AG10803 (cell line): ENCODE measurements at regions not wholly inside any gene's neighbourhood (a gene's known extent, or its start where the extent isn't known, plus 50 kb on each side); places are given as distances from the start of the nearest gene placed in this dataset.

Source experiments
- DNase-seq: peaks from one replicate; pipeline ENCODE4 v3.0.0; 2010; ENCODE audit warnings: low read depth
- H3K4me3 ChIP-seq: 2 replicates; pipeline ENCODE4 v1.5.1; 2011; ENCODE audit warnings: mild to moderate bottlenecking, low read length, control low read depth
- CTCF ChIP-seq: conservative IDR thresholded peaks from 2 replicates; pipeline ENCODE4 v1.5.1; 2011; ENCODE audit warnings: mild to moderate bottlenecking, low read length, control low read depth, inconsistent platforms

GRCh38 chr4:111636961-111637585 lies 508.2 kb upstream of the FAM241A start:
- no peak for TF ChIP-seq CTCF
- H3K4me3 ChIP-seq, result no peak overlapping the region
- no peak for DNase-seq

- DNase-seq, result peak; percentile 33
- H3K4me3 ChIP-seq, result no peak overlapping the region
- no peak for TF ChIP-seq CTCF
These were observed 506.0 kb upstream of the FAM241A start for GRCh38 chr4:111639120-111639690.

- DNase-seq, result peak; percentile 53
- no peak for TF ChIP-seq CTCF
- H3K4me3 ChIP-seq, result no peak overlapping the region
These were observed 505.4 kb upstream of the FAM241A start for GRCh38 chr4:111639876-111640275.

DNA sequence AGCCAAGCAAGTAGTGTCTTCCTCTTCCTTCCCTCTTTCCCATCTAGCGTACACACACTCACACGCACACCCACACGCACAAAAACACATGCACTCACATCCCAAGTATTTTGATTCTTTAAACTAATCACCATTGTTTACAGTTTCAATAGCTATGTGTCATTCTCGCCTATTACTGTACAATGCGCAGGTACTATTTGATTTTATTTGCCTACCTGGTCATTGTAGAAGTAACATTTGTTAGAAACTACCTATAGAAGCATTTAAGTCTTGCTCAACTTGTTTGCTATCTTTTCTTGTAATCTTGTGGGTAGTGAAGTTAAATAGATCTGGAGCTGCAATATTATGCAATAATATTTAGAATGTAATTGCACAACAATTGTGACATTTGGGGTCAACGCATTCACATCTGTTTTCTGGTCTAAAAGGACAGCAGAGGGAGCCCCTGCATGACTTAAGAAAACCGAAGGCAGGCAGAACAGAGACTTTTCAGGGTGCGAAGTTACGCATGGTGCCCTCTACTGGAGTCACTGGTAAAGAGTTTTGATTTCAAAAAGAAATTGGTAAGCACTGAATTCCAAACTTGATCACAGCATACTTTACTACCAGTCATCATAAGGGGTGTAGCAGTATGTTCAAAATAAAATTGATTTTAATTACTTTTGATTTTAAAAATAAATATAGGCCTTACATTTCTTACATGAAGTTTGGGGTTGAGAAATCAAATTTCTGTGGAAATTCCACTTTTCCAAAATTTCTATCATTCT lies 503.3 kb upstream of the FAM241A start:
- DNase-seq, result peak; percentile 95
- TF ChIP-seq CTCF, result peak; percentile 99
- no peak overlapping the region for H3K4me3 ChIP-seq

GRCh38 chr4:111648056-111648455 lies 497.2 kb upstream of the FAM241A start:
- DNase-seq, result no peak
- no peak for TF ChIP-seq CTCF
- no peak overlapping the region for H3K4me3 ChIP-seq

DNA sequence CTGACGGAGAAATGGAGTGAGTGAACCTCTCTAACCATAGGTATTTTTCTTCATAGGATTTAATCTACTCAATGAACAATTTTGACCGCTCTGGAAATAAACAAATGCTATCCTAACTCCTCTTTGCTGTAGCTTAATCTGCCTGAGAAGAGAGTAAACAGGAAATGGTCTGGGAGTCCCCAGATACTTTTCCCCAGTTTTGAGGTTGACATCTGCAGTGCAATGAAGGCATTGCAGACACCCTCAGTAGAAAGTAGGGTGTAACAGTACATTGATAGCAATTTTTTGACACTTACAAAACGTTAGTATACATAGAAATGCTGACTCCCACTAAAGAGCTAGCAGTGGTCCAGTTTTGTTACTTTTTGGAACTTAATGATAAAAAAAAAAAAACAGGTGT lies 495.9 kb upstream of the FAM241A start:
- DNase-seq, result no peak
- H3K4me3 ChIP-seq, result no peak overlapping the region
- no peak for TF ChIP-seq CTCF

GRCh38 chr4:111650146-111650545 lies 495.1 kb upstream of the FAM241A start:
- H3K4me3 ChIP-seq, result no peak overlapping the region
- DNase-seq, result no peak
- no peak for TF ChIP-seq CTCF
